ENCODE measurements at regions not wholly inside any gene's neighbourhood (a gene's known extent, or its start where the extent isn't known, plus 50 kb on each side); places are given as distances from the start of the nearest gene placed in this dataset.

- Mint-ChIP-seq H3K4me1 (ENCODE audit: low read depth in 2 of 2) (no peaks in the 10 kb centered on the region), H3K27me3 (peaks cover 10 to 19% of the 10 kb centered on the region in 2 donors), H3K36me3 (no peaks in the 10 kb centered on the region), H3K9me3 (peaks cover 5% of the 10 kb centered on the region), H3K4me3 (no peak overlapping the region), H3K27ac (no peak overlapping the region)
- no peak for ATAC-seq
- DNase-seq (ENCODE audit: low spot score): no peak
Measured at GRCh38 chrX:45348296-45348695, 147.6 kb upstream of the DIPK2B start.

- ATAC-seq: no peak
- no peak for DNase-seq (ENCODE audit: low spot score)
- Mint-ChIP-seq H3K27ac (no peak overlapping the region), H3K9me3 (peaks cover 5% of the 10 kb centered on the region), H3K4me3 (no peak overlapping the region), H3K36me3 (no peaks in the 10 kb centered on the region), H3K27me3 (peaks cover 10 to 19% of the 10 kb centered on the region in 2 donors), H3K4me1 (ENCODE audit: low read depth in 2 of 2) (no peaks in the 10 kb centered on the region)
Measured at GRCh38 chrX:45347877-45348276, 147.2 kb upstream of the DIPK2B start.

GRCh38 chrX:45344594-45344993, 143.9 kb upstream of the DIPK2B start:
- Mint-ChIP-seq H3K27me3 (peaks cover 0 to 14% of the 10 kb centered on the region in 2 donors), H3K27ac (no peak overlapping the region), H3K4me3 (no peak overlapping the region), H3K4me1 (ENCODE audit: low read depth in 2 of 2) (no peaks in the 10 kb centered on the region), H3K36me3 (no peaks in the 10 kb centered on the region), H3K9me3 (peaks cover 4% of the 10 kb centered on the region)
- no peak for DNase-seq (ENCODE audit: low spot score)
- ATAC-seq: no peak

GRCh38 chrX:45329217-45329616, 128.5 kb upstream of the DIPK2B start:
- Mint-ChIP-seq H3K4me3 (no peak overlapping the region), H3K27ac (no peak overlapping the region), H3K9me3 (no peaks in the 10 kb centered on the region), H3K36me3 (no peaks in the 10 kb centered on the region), H3K4me1 (ENCODE audit: low read depth in 2 of 2) (peaks cover 0 to 6% of the 10 kb centered on the region in 2 donors), H3K27me3 (peaks cover 9 to 15% of the 10 kb centered on the region in 2 donors)
- DNase-seq (ENCODE audit: low spot score): no peak
- no peak for ATAC-seq

- H3K4me3 Mint-ChIP-seq: no peak overlapping the region
- no peak overlapping the region for H3K27ac Mint-ChIP-seq
- H3K4me1 Mint-ChIP-seq (ENCODE audit: low read depth in 2 of 2): peaks cover 0 to 6% of the 10 kb centered on the region in 2 donors
- H3K9me3 Mint-ChIP-seq: no peaks in the 10 kb centered on the region
- ATAC-seq (no peak), DNase-seq (ENCODE audit: low spot score) (no peak)
- H3K36me3 Mint-ChIP-seq: no peaks in the 10 kb centered on the region
- H3K27me3 Mint-ChIP-seq: peaks cover 22 to 24% of the 10 kb centered on the region in 2 donors
Measured at GRCh38 chrX:45324941-45325340, 124.3 kb upstream of the DIPK2B start.

GRCh38 chrX:45323387-45323786, 122.7 kb upstream of the DIPK2B start:
- no peak overlapping the region for H3K4me3 Mint-ChIP-seq
- H3K27ac Mint-ChIP-seq: no peak overlapping the region

GRCh38 chrX:45322820-45323219, 122.1 kb upstream of the DIPK2B start:
- Mint-ChIP-seq H3K4me1 (ENCODE audit: low read depth in 2 of 2) (peaks cover 0 to 5% of the 10 kb centered on the region in 2 donors), H3K36me3 (no peaks in the 10 kb centered on the region), H3K27ac (no peak overlapping the region), H3K27me3 (peaks cover 30% of the 10 kb centered on the region in 2 donors), H3K4me3 (no peak overlapping the region), H3K9me3 (no peaks in the 10 kb centered on the region)
- DNase-seq (ENCODE audit: low spot score) (no peak), ATAC-seq (no peak)

More at GRCh38 chrX:45323387-45323786, 122.7 kb upstream of the DIPK2B start:
- Mint-ChIP-seq H3K4me1 (ENCODE audit: low read depth in 2 of 2) (peaks cover 0 to 6% of the 10 kb centered on the region in 2 donors), H3K27me3 (peaks cover 26 to 30% of the 10 kb centered on the region in 2 donors), H3K9me3 (no peaks in the 10 kb centered on the region), H3K36me3 (no peaks in the 10 kb centered on the region)
- ATAC-seq: no peak
- DNase-seq (ENCODE audit: low spot score): no peak

GRCh38 chrX:45322382-45322781, 121.7 kb upstream of the DIPK2B start:
- peaks cover 27 to 30% of the 10 kb centered on the region in 2 donors for H3K27me3 Mint-ChIP-seq
- H3K4me1 Mint-ChIP-seq (ENCODE audit: low read depth in 2 of 2): peaks cover 0 to 2% of the 10 kb centered on the region in 2 donors
- H3K27ac Mint-ChIP-seq: no peak overlapping the region
- H3K9me3 Mint-ChIP-seq: no peaks in the 10 kb centered on the region
- H3K4me3 Mint-ChIP-seq: no peak overlapping the region
- ATAC-seq (no peak), DNase-seq (ENCODE audit: low spot score) (no peak)
- H3K36me3 Mint-ChIP-seq: no peaks in the 10 kb centered on the region

GRCh38 chrX:45320191-45320590, 119.5 kb upstream of the DIPK2B start:
- Mint-ChIP-seq H3K4me3 (no peak overlapping the region), H3K9me3 (no peaks in the 10 kb centered on the region), H3K4me1 (ENCODE audit: low read depth in 2 of 2) (no peaks in the 10 kb centered on the region), H3K36me3 (no peaks in the 10 kb centered on the region), H3K27me3 (peaks cover 23 to 27% of the 10 kb centered on the region in 2 donors), H3K27ac (no peak overlapping the region)
- ATAC-seq (no peak), DNase-seq (ENCODE audit: low spot score) (no peak)

- Mint-ChIP-seq H3K4me1 (ENCODE audit: low read depth in 2 of 2) (no peaks in the 10 kb centered on the region), H3K9me3 (no peaks in the 10 kb centered on the region), H3K4me3 (no peak overlapping the region), H3K27ac (no peak overlapping the region), H3K27me3 (peaks cover 15 to 18% of the 10 kb centered on the region in 2 donors), H3K36me3 (no peaks in the 10 kb centered on the region)
- DNase-seq (ENCODE audit: low spot score) (no peak), ATAC-seq (no peak)
Measured at GRCh38 chrX:45309801-45310200, 109.1 kb upstream of the DIPK2B start.

GRCh38 chrX:45309096-45309495, 108.4 kb upstream of the DIPK2B start:
- Mint-ChIP-seq H3K9me3 (no peaks in the 10 kb centered on the region), H3K36me3 (no peaks in the 10 kb centered on the region), H3K27ac (no peak overlapping the region), H3K4me3 (no peak overlapping the region), H3K4me1 (ENCODE audit: low read depth in 2 of 2) (no peaks in the 10 kb centered on the region), H3K27me3 (peaks cover 14 to 18% of the 10 kb centered on the region in 2 donors)
- no peak for DNase-seq (ENCODE audit: low spot score)
- no peak for ATAC-seq

GRCh38 chrX:45306794-45307193, 106.1 kb upstream of the DIPK2B start:
- DNase-seq (ENCODE audit: low spot score) (no peak), ATAC-seq (no peak)
- no peaks in the 10 kb centered on the region for H3K36me3 Mint-ChIP-seq
- H3K4me3 Mint-ChIP-seq: no peak overlapping the region
- no peaks in the 10 kb centered on the region for H3K4me1 Mint-ChIP-seq (ENCODE audit: low read depth in 2 of 2)
- H3K27me3 Mint-ChIP-seq: peaks cover 8 to 17% of the 10 kb centered on the region in 2 donors
- no peaks in the 10 kb centered on the region for H3K9me3 Mint-ChIP-seq
- no peak overlapping the region for H3K27ac Mint-ChIP-seq

- Mint-ChIP-seq H3K36me3 (no peaks in the 10 kb centered on the region), H3K27me3 (peaks cover 5 to 13% of the 10 kb centered on the region in 2 donors), H3K4me3 (no peak overlapping the region), H3K27ac (no peak overlapping the region), H3K4me1 (ENCODE audit: low read depth in 2 of 2) (no peaks in the 10 kb centered on the region), H3K9me3 (peaks cover 4% of the 10 kb centered on the region)
- ATAC-seq (no peak), DNase-seq (ENCODE audit: low spot score) (no peak)
Measured at GRCh38 chrX:45300638-45301037, 100.0 kb upstream of the DIPK2B start.

GRCh38 chrX:45295259-45295986, 94.7 kb upstream of the DIPK2B start:
- Mint-ChIP-seq H3K27me3 (peaks cover 5 to 15% of the 10 kb centered on the region in 2 donors), H3K9me3 (peaks cover 3% of the 10 kb centered on the region), H3K36me3 (no peaks in the 10 kb centered on the region), H3K4me1 (ENCODE audit: low read depth in 2 of 2) (no peaks in the 10 kb centered on the region), H3K4me3 (no peak overlapping the region), H3K27ac (no peak overlapping the region)
- DNase-seq (ENCODE audit: low spot score) (no peak), ATAC-seq (no peak)

- H3K4me3 Mint-ChIP-seq: no peak overlapping the region
- H3K4me1 Mint-ChIP-seq (ENCODE audit: low read depth in 2 of 2): no peaks in the 10 kb centered on the region
- H3K9me3 Mint-ChIP-seq: no peaks in the 10 kb centered on the region
- no peak overlapping the region for H3K27ac Mint-ChIP-seq
- no peak for DNase-seq (ENCODE audit: low spot score)
- peaks cover 5% of the 10 kb centered on the region for H3K36me3 Mint-ChIP-seq
- peaks cover 24 to 25% of the 10 kb centered on the region in 2 donors for H3K27me3 Mint-ChIP-seq
- no peak for ATAC-seq
Measured at GRCh38 chrX:45274576-45274975, 73.9 kb upstream of the DIPK2B start.

All from natural killer cell treated with Interleukin-12 subunit alpha and Interleukin-12 subunit beta and Interleukin-15 and Interleukin-18, amount 100 ng/mL, for 72 hours (primary cell).